ENCODE measurements at regions not wholly inside any gene's neighbourhood (a gene's known extent, or its start where the extent isn't known, plus 50 kb on each side); places are given as distances from the start of the nearest gene placed in this dataset.

DNA sequence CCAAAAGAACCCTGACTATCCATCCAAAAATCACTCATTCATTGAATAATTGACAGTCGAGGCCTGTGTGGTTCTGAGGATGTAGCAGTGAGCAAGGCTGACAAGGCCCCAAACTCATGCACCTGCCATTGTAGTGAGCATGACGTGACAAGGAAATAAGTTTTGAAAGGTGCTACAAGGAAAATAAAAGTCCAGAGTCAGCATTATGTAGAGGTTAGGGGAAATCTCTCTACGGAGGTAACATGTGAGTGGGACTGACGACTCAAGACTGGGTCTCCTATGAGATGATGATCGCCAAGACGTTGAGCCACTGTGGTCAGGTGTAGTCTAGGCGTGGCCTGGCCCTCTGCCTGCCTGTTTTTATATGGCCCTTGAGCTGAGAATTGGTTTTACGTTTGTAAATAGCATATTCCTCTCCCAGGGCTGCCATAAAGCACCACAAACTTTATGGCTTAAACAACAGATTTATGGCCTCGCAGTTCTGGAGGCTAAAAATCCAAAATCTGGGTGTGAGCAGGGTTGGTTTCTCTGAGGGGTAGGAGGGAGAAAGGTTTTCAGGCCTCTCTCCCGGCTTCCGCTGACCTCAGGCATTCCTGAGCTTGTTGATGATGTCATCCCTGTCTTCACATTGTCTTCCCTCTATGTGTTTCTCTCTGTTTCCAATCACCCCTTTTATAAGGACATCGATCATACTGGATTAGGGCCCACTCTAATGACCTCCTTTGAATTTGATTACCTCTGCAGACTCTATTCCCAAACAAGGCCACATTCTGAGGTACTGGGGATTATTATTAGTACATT lies 206.4 kb upstream of the EGFLAM start:
- H3K9ac ChIP-seq, result no peak overlapping the region
- no peaks in the 10 kb centered on the region for H3K36me3 ChIP-seq (ENCODE audit: control insufficient read depth, insufficient read depth, low read length)
- H2AFZ ChIP-seq, result no peak overlapping the region
- H3K4me1 ChIP-seq, result no peaks in the 10 kb centered on the region
- no peak overlapping the region for H3K27ac ChIP-seq
- TF ChIP-seq CTCF (IDR thresholded peaks at IDR 0.05), result no peak
- H3K4me3 ChIP-seq (ENCODE audit: low read depth, low read length), result no peak overlapping the region
- H3K27me3 ChIP-seq (ENCODE audit: control insufficient read depth, insufficient read depth, low read length), result no peaks in the 10 kb centered on the region
- H3K9me3 ChIP-seq (ENCODE audit: control insufficient read depth, low read length), result no peaks in the 10 kb centered on the region
- no peak overlapping the region for H3K4me2 ChIP-seq (ENCODE audit: low read length)
- H3K79me2 ChIP-seq, result no peaks in the 10 kb centered on the region

DNA sequence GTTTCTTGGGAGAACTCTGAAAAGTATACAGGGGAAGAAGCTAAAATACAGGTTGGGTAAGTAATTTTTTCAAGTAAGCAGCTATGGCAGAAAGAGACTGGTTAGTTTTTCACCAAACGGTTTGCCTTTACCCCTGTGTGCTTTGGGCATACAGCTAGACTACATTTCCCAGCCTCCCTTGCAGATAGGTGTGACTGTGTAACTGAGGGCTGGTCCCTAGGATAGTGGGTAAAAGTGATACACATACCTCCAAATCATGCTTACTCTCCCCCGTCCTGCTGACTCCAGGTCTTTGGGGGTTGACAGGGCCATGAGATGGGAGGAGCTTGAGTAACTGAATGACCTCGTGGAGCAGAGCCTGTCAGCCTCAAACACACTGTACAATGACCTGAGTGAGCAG lies 208.6 kb upstream of the GDNF start:
- Histone ChIP-seq H3K36me3 (ENCODE audit: control insufficient read depth, insufficient read depth, low read length) (no peaks in the 10 kb centered on the region), H3K9ac (no peak overlapping the region), H2AFZ (no peak overlapping the region), H3K4me2 (ENCODE audit: low read length) (no peak overlapping the region), H3K9me3 (ENCODE audit: control insufficient read depth, low read length) (no peaks in the 10 kb centered on the region), H3K4me1 (no peaks in the 10 kb centered on the region), H3K4me3 (ENCODE audit: low read depth, low read length) (no peak overlapping the region), H3K27me3 (ENCODE audit: control insufficient read depth, insufficient read depth, low read length) (no peaks in the 10 kb centered on the region), H3K79me2 (no peaks in the 10 kb centered on the region), H3K27ac (no peak overlapping the region)
- TF ChIP-seq CTCF (IDR thresholded peaks at IDR 0.05), result no peak

DNA sequence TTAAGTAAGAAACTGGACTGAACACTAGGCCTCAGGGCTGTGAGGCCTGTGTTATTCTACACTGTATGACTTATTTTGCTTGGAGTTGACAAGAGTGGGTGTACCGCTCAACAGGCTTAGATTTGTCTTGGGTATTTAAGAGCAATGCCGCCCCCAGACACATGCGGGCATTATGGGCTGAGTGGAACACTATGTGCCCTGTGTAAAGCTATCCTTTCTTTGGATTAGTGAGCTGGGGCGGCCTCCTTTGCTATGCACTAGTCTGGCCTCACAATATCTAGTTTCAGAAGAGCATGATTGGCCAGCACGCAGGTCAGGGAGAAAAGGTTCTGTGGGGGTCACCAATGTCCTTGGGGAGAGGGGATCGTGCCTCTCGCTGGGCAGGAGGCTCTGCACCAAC lies 206.3 kb upstream of the GDNF start:
- TF ChIP-seq CTCF (IDR thresholded peaks at IDR 0.05), result no peak
- H2AFZ ChIP-seq, result no peak overlapping the region
- no peaks in the 10 kb centered on the region for H3K79me2 ChIP-seq
- no peak overlapping the region for H3K4me3 ChIP-seq (ENCODE audit: low read depth, low read length)
- no peak overlapping the region for H3K27ac ChIP-seq
- no peaks in the 10 kb centered on the region for H3K27me3 ChIP-seq (ENCODE audit: control insufficient read depth, insufficient read depth, low read length)
- no peak overlapping the region for H3K9ac ChIP-seq
- H3K9me3 ChIP-seq (ENCODE audit: control insufficient read depth, low read length), result no peaks in the 10 kb centered on the region
- no peak overlapping the region for H3K4me2 ChIP-seq (ENCODE audit: low read length)
- H3K36me3 ChIP-seq (ENCODE audit: control insufficient read depth, insufficient read depth, low read length), result no peaks in the 10 kb centered on the region
- H3K4me1 ChIP-seq, result no peaks in the 10 kb centered on the region

DNA sequence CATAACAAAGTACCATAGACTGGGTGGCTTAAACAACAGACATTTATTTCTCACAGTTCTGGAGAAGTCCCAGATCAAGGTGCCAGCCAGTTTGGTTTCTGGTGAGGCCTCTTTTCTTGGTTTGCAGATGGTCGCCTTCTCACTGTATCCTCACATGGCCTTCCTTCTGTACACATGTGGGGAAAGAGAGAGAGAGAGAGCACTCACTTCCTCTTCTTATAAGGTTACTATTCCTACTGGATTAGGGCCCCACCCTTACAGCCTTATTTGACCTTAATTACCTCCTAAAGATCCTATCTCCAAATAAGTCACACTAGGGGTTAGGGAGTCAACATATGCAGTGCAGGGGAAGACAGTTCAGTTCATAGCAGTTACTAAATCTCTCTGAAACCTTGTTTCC lies 205.6 kb upstream of the GDNF start:
- H3K4me2 ChIP-seq (ENCODE audit: low read length), result no peak overlapping the region
- no peaks in the 10 kb centered on the region for H3K79me2 ChIP-seq
- H2AFZ ChIP-seq, result no peak overlapping the region
- H3K36me3 ChIP-seq (ENCODE audit: control insufficient read depth, insufficient read depth, low read length), result no peaks in the 10 kb centered on the region
- no peak overlapping the region for H3K9ac ChIP-seq
- H3K4me3 ChIP-seq (ENCODE audit: low read depth, low read length), result no peak overlapping the region
- no peak overlapping the region for H3K27ac ChIP-seq
- H3K27me3 ChIP-seq (ENCODE audit: control insufficient read depth, insufficient read depth, low read length), result no peaks in the 10 kb centered on the region
- H3K4me1 ChIP-seq, result no peaks in the 10 kb centered on the region
- H3K9me3 ChIP-seq (ENCODE audit: control insufficient read depth, low read length), result no peaks in the 10 kb centered on the region
- TF ChIP-seq CTCF (IDR thresholded peaks at IDR 0.05), result no peak

DNA sequence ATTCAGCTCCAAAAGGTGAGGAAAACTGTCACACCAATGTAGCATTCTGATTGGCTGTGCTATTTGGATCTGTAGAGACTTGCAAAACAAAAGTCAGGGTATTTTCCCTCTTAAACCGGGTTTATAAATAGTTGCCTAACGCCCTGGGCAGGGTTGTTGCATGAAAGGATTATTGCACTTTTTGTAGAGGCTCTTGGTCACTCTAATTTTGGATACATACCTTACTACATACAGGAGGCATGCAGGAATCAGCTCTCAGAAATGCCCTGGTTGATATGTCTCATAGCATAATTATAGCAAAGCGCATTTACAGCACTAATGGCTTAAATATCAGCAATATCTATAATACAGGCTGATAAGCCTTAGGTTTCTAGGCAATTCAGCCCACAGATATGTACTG lies 200.0 kb upstream of the GDNF start:
- H3K36me3 ChIP-seq (ENCODE audit: control insufficient read depth, insufficient read depth, low read length), result no peaks in the 10 kb centered on the region
- H3K79me2 ChIP-seq, result no peaks in the 10 kb centered on the region
- H3K4me2 ChIP-seq (ENCODE audit: low read length), result no peak overlapping the region
- no peak for TF ChIP-seq CTCF (IDR thresholded peaks at IDR 0.05)
- no peak overlapping the region for H3K4me3 ChIP-seq (ENCODE audit: low read depth, low read length)
- no peaks in the 10 kb centered on the region for H3K4me1 ChIP-seq
- no peak overlapping the region for H3K9ac ChIP-seq
- H3K27me3 ChIP-seq (ENCODE audit: control insufficient read depth, insufficient read depth, low read length), result no peaks in the 10 kb centered on the region
- no peak overlapping the region for H2AFZ ChIP-seq
- H3K9me3 ChIP-seq (ENCODE audit: control insufficient read depth, low read length), result no peaks in the 10 kb centered on the region
- H3K27ac ChIP-seq, result no peak overlapping the region
